Fibroblast of lung (primary cell): ENCODE measurements at regions not wholly inside any gene's neighbourhood (a gene's known extent, or its start where the extent isn't known, plus 50 kb on each side); places are given as distances from the start of the nearest gene placed in this dataset.

Experiments
- EZH2 ChIP-seq: IDR thresholded peaks from 2 replicates; pipeline ENCODE4 v1.5.1; 2012; ENCODE audit warnings: low read length, control low read depth, mild to moderate bottlenecking; ENCODE audit errors: missing control alignments
- TF ChIP-seq, protein P1 (sequence below), 2 donors: IDR thresholded peaks in 1 of 2; conservative IDR thresholded peaks in 1 of 2; 1 replicate in 1 of 2; 2 replicates in 1 of 2; pipeline ENCODE4 v1.5.1; 2011 to 2012; ENCODE audit warnings: low read length in 2 of 2, control low read depth in 1 of 2, inconsistent platforms in 1 of 2, low read depth in 1 of 2, mild to moderate bottlenecking in 1 of 2

DNA sequence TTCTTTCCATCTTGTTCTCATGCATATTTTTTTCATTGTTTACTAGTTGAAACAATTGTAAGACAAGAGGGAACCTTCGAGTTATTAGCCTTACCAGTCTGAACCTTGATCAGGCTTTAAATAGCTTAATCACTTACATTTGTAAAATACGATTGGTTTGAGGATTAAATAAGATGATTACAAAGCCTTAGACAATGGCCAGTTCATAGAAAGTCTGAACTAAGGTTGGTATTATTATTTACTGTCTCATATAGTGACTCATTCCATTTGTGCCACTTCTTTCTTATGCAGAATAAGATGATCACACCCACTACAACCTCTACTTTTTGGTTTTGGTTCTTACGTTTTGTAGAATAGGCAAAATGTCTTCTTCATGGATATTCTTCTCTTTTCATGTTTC is 94.1 kb downstream of the RPE65 start:
- TF ChIP-seq, protein P1, sequence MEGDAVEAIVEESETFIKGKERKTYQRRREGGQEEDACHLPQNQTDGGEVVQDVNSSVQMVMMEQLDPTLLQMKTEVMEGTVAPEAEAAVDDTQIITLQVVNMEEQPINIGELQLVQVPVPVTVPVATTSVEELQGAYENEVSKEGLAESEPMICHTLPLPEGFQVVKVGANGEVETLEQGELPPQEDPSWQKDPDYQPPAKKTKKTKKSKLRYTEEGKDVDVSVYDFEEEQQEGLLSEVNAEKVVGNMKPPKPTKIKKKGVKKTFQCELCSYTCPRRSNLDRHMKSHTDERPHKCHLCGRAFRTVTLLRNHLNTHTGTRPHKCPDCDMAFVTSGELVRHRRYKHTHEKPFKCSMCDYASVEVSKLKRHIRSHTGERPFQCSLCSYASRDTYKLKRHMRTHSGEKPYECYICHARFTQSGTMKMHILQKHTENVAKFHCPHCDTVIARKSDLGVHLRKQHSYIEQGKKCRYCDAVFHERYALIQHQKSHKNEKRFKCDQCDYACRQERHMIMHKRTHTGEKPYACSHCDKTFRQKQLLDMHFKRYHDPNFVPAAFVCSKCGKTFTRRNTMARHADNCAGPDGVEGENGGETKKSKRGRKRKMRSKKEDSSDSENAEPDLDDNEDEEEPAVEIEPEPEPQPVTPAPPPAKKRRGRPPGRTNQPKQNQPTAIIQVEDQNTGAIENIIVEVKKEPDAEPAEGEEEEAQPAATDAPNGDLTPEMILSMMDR (conservative IDR thresholded peaks at IDR 0.05 in 1 of 2, IDR thresholded peaks at IDR 0.05 in 1 of 2; ENCODE audit: low read depth in 1 of 2, low read length in 2 of 2), result no peak
- TF ChIP-seq EZH2, result no peak
